ENCODE measurements at regions not wholly inside any gene's neighbourhood (a gene's known extent, or its start where the extent isn't known, plus 50 kb on each side); places are given as distances from the start of the nearest gene placed in this dataset.

DNA sequence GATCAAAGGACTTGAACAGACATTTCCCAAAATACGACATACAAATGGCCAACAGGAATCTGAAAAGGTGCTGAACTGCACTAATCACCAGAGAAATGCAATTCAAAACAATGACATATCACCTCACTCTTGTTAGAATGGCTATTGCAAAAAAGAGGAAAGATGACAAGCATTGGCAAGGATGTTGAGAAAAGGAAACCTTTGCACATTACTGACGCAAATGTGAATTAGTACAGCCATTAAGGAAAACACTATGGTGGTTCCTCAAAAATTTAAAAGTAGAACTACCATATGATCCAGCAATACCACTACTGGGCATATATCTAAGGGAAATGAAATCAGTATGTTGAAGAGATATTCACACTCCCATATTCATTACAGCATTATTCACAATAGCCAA, 57.7 kb upstream of the ASPRV1 start:
- TF ChIP-seq CTCF (IDR thresholded peaks at IDR 0.05) (no peak), POLR2A (IDR thresholded peaks at IDR 0.05) (no peak)

Data from heart left ventricle (tissue), 13 donors.